ENCODE measurements at regions not wholly inside any gene's neighbourhood (a gene's known extent, or its start where the extent isn't known, plus 50 kb on each side); places are given as distances from the start of the nearest gene placed in this dataset.

DNA sequence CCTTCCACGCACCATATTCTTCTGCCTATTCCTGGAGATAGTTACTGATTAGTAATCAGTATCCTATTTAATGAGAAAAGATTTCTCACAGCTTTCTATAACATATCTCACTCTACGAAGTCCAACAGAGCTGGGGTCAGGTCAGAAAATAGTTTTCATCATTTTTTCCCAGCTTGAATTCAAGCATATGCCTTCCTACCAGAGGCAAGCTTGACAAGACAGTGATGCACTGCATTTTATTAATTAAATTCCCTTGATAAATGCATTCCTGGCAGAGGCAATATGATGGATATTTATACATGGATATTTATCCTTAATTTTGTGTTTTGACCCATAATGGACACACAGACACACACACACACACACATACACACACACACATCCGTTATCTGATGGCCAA lies 961.4 kb downstream of the EPHA3 start:
- Histone ChIP-seq H3K9ac (ENCODE audit: low read length) (no peak overlapping the region), H3K36me3 (ENCODE audit: insufficient read depth, low read length) (no peaks in the 10 kb centered on the region), H2AFZ (ENCODE audit: low read depth, low read length) (no peak overlapping the region), H3K9me3 (ENCODE audit: low read length) (no peaks in the 10 kb centered on the region), H3K79me2 (replicated peaks; ENCODE audit: insufficient read depth, low read length) (no peaks in the 10 kb centered on the region), H4K20me1 (ENCODE audit: insufficient read depth) (no peaks in the 10 kb centered on the region), H3F3A (ENCODE audit: insufficient read depth, low read length, poor library complexity, severe bottlenecking) (no peaks in the 10 kb centered on the region), H3K9me2 (ENCODE audit: insufficient read depth, low read length) (no peaks in the 10 kb centered on the region), H3K4me3 (ENCODE audit: low read length) (no peak overlapping the region), H3K27ac (ENCODE audit: low read length) (no peak overlapping the region), H3K4me2 (ENCODE audit: low read length) (no peak overlapping the region), H3K27me3 (ENCODE audit: insufficient read depth, low read depth, low read length) (no peaks in the 10 kb centered on the region)
- TF ChIP-seq MXI1 (conservative IDR thresholded peaks at IDR 0.05; ENCODE audit: poor library complexity, severe bottlenecking), result no peak
- TF ChIP-seq, protein P1, sequence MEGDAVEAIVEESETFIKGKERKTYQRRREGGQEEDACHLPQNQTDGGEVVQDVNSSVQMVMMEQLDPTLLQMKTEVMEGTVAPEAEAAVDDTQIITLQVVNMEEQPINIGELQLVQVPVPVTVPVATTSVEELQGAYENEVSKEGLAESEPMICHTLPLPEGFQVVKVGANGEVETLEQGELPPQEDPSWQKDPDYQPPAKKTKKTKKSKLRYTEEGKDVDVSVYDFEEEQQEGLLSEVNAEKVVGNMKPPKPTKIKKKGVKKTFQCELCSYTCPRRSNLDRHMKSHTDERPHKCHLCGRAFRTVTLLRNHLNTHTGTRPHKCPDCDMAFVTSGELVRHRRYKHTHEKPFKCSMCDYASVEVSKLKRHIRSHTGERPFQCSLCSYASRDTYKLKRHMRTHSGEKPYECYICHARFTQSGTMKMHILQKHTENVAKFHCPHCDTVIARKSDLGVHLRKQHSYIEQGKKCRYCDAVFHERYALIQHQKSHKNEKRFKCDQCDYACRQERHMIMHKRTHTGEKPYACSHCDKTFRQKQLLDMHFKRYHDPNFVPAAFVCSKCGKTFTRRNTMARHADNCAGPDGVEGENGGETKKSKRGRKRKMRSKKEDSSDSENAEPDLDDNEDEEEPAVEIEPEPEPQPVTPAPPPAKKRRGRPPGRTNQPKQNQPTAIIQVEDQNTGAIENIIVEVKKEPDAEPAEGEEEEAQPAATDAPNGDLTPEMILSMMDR (IDR thresholded peaks at IDR 0.05; ENCODE audit: poor library complexity, severe bottlenecking), result no peak
- no peak for TF ChIP-seq POLR2AphosphoS5 (IDR thresholded peaks at IDR 0.05)
- no peak for TF ChIP-seq EZH2 (IDR thresholded peaks at IDR 0.05; ENCODE audit: borderline replicate concordance, insufficient read depth, low read length, poor library complexity, severe bottlenecking)
- TF ChIP-seq, protein P2, sequence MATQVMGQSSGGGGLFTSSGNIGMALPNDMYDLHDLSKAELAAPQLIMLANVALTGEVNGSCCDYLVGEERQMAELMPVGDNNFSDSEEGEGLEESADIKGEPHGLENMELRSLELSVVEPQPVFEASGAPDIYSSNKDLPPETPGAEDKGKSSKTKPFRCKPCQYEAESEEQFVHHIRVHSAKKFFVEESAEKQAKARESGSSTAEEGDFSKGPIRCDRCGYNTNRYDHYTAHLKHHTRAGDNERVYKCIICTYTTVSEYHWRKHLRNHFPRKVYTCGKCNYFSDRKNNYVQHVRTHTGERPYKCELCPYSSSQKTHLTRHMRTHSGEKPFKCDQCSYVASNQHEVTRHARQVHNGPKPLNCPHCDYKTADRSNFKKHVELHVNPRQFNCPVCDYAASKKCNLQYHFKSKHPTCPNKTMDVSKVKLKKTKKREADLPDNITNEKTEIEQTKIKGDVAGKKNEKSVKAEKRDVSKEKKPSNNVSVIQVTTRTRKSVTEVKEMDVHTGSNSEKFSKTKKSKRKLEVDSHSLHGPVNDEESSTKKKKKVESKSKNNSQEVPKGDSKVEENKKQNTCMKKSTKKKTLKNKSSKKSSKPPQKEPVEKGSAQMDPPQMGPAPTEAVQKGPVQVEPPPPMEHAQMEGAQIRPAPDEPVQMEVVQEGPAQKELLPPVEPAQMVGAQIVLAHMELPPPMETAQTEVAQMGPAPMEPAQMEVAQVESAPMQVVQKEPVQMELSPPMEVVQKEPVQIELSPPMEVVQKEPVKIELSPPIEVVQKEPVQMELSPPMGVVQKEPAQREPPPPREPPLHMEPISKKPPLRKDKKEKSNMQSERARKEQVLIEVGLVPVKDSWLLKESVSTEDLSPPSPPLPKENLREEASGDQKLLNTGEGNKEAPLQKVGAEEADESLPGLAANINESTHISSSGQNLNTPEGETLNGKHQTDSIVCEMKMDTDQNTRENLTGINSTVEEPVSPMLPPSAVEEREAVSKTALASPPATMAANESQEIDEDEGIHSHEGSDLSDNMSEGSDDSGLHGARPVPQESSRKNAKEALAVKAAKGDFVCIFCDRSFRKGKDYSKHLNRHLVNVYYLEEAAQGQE (IDR thresholded peaks at IDR 0.05; ENCODE audit: borderline replicate concordance), result no peak
- TF ChIP-seq SMC3 (conservative IDR thresholded peaks at IDR 0.05; ENCODE audit: poor library complexity), result no peak
- no peak for TF ChIP-seq EP300 (conservative IDR thresholded peaks at IDR 0.05; ENCODE audit: poor library complexity, severe bottlenecking)
- no peak for TF ChIP-seq RAD21 (conservative IDR thresholded peaks at IDR 0.05)
- TF ChIP-seq TAF1 (IDR thresholded peaks at IDR 0.05; ENCODE audit: low read depth), result no peak

DNA sequence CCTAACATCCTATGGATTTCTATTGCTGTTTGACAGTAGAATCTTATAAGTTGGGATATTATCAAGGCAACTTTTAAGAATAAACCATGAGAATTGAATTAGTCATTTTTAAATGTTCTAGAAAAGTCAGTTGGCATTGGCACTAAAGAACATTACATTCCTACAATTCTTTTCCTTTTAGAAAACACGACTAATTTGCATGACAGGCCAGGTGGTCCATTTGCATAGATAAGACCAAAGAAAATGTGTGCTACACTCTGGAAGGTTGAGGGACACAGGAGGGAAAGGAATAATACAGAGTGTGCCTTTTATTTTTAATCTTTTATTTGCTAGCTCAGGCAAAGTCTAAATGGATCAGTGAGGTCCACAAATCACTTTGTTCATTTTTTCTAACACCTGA lies 962.3 kb downstream of the EPHA3 start:
- Histone ChIP-seq H2AFZ (ENCODE audit: low read depth, low read length) (no peak overlapping the region), H4K20me1 (ENCODE audit: insufficient read depth) (no peaks in the 10 kb centered on the region), H3K9ac (ENCODE audit: low read length) (no peak overlapping the region), H3K36me3 (ENCODE audit: insufficient read depth, low read length) (no peaks in the 10 kb centered on the region), H3K4me3 (ENCODE audit: low read length) (no peak overlapping the region), H3K27me3 (ENCODE audit: insufficient read depth, low read depth, low read length) (no peaks in the 10 kb centered on the region), H3K4me2 (ENCODE audit: low read length) (no peak overlapping the region), H3K79me2 (replicated peaks; ENCODE audit: insufficient read depth, low read length) (no peaks in the 10 kb centered on the region), H3K27ac (ENCODE audit: low read length) (no peak overlapping the region), H3K9me3 (ENCODE audit: low read length) (no peaks in the 10 kb centered on the region), H3F3A (ENCODE audit: insufficient read depth, low read length, poor library complexity, severe bottlenecking) (no peaks in the 10 kb centered on the region), H3K9me2 (ENCODE audit: insufficient read depth, low read length) (no peaks in the 10 kb centered on the region)
- TF ChIP-seq SMC3 (conservative IDR thresholded peaks at IDR 0.05; ENCODE audit: poor library complexity), result no peak
- TF ChIP-seq, protein P2 (IDR thresholded peaks at IDR 0.05; ENCODE audit: borderline replicate concordance), result no peak
- TF ChIP-seq MXI1 (conservative IDR thresholded peaks at IDR 0.05; ENCODE audit: poor library complexity, severe bottlenecking), result no peak
- TF ChIP-seq EZH2 (IDR thresholded peaks at IDR 0.05; ENCODE audit: borderline replicate concordance, insufficient read depth, low read length, poor library complexity, severe bottlenecking), result no peak
- TF ChIP-seq RAD21 (conservative IDR thresholded peaks at IDR 0.05), result no peak
- TF ChIP-seq TAF1 (IDR thresholded peaks at IDR 0.05; ENCODE audit: low read depth), result no peak
- no peak for TF ChIP-seq POLR2AphosphoS5 (IDR thresholded peaks at IDR 0.05)
- no peak for TF ChIP-seq EP300 (conservative IDR thresholded peaks at IDR 0.05; ENCODE audit: poor library complexity, severe bottlenecking)
